Liver (tissue), 6 donors: ENCODE measurements at regions not wholly inside any gene's neighbourhood (a gene's known extent, or its start where the extent isn't known, plus 50 kb on each side); places are given as distances from the start of the nearest gene placed in this dataset.
"Not testable (repeated sequence)": the region's sequence is repeated elsewhere in the genome, so short reads cannot be mapped to it uniquely, and the experiment has no call there.

Experiments
- DNase-seq: peaks from one replicate; pipeline ENCODE4 v3.0.0-alpha.2; 2017; ENCODE audit warnings: low spot score
- H3K27ac ChIP-seq, 2 donors: one replicate each; pipeline ENCODE4 v1.7.0; 2013; ENCODE audit warnings: inconsistent platforms in 2 of 2, low read length in 2 of 2, control low read depth in 1 of 2, low read depth in 1 of 2, mild to moderate bottlenecking in 1 of 2
- H3K27me3 ChIP-seq, 4 donors: one replicate each; pipeline versions ENCODE4 v1.6.1 to v1.7.0; 2013; ENCODE audit warnings: low read length in 3 of 4, inconsistent platforms in 1 of 4, mild to moderate bottlenecking in 1 of 4, moderate library complexity in 1 of 4; ENCODE audit not compliant: control insufficient read depth in 4 of 4, insufficient read depth in 4 of 4
- H3K36me3 ChIP-seq, 4 donors: one replicate each; pipeline versions ENCODE4 v1.6.1 to v1.7.0; 2013; ENCODE audit warnings: low read length in 3 of 4, mild to moderate bottlenecking in 3 of 4, low read depth in 1 of 4, moderate library complexity in 1 of 4; ENCODE audit not compliant: control insufficient read depth in 4 of 4, insufficient read depth in 3 of 4
- H3K4me1 ChIP-seq, 4 donors: one replicate each; pipeline versions ENCODE4 v1.6.1 to v1.7.0; 2013; ENCODE audit warnings: low read length in 3 of 4, mild to moderate bottlenecking in 3 of 4, moderate library complexity in 1 of 4; ENCODE audit not compliant: control insufficient read depth in 4 of 4, insufficient read depth in 4 of 4
- H3K4me3 ChIP-seq, 3 donors: one replicate each; pipeline versions ENCODE4 v1.6.1 to v1.7.0; 2013; ENCODE audit warnings: low read length in 3 of 3, control low read depth in 1 of 3, low read depth in 1 of 3, mild to moderate bottlenecking in 1 of 3
- H3K9ac ChIP-seq, 2 donors: one replicate each; pipeline ENCODE4 v1.7.0; 2013; ENCODE audit warnings: low read length in 2 of 2, mild to moderate bottlenecking in 2 of 2, moderate library complexity in 2 of 2, control low read depth in 1 of 2, low read depth in 1 of 2
- H3K9me3 ChIP-seq, 4 donors: one replicate each; pipeline versions ENCODE4 v1.6.1 to v1.7.0; 2013; ENCODE audit warnings: low read length in 3 of 4; ENCODE audit not compliant: control insufficient read depth in 4 of 4
- WGBS: extraction: QIAGEN DNeasy Blood & Tissue Kit; methylation state at CpG from one replicate; pipeline ENCODE4 v1.1.7; 2013; 5-methylcytosine and 5-hydroxymethylcytosine counted together
- donor health status: healthy.
- donor health status: healthy.
- donor health status: healthy.

- DNase-seq: not testable (repeated sequence)
- 20% methylated on average over 1 of the region's 2 CpGs for WGBS
These were observed 127.4 kb downstream of the POTEH start for GRCh38 chr22:15817264-15817663.

GRCh38 chr22:15819886-15820285 lies 130.1 kb downstream of the POTEH start:
- not testable (repeated sequence) for H3K27me3 ChIP-seq, H3K9ac ChIP-seq

More at GRCh38 chr22:15817264-15817663, 127.4 kb downstream of the POTEH start:
- not testable (repeated sequence) for H3K9ac ChIP-seq, H3K27ac ChIP-seq, H3K4me1 ChIP-seq, H3K4me3 ChIP-seq, H3K36me3 ChIP-seq, H3K27me3 ChIP-seq, H3K9me3 ChIP-seq

GRCh38 chr22:15821088-15821487 lies 131.3 kb downstream of the POTEH start:
- not testable (repeated sequence) for H3K4me1 ChIP-seq, H3K27me3 ChIP-seq, H3K4me3 ChIP-seq, DNase-seq, H3K27ac ChIP-seq, H3K9ac ChIP-seq, H3K36me3 ChIP-seq, H3K9me3 ChIP-seq
- WGBS: 57% methylated on average over 10 of the region's 32 CpGs

More at GRCh38 chr22:15819886-15820285, 130.1 kb downstream of the POTEH start:
- DNase-seq, H3K9me3 ChIP-seq, H3K4me3 ChIP-seq, H3K36me3 ChIP-seq, H3K4me1 ChIP-seq, H3K27ac ChIP-seq: not testable (repeated sequence)
- 74% methylated on average over 13 of the region's 33 CpGs for WGBS

- not testable (repeated sequence) for H3K4me1 ChIP-seq, H3K9me3 ChIP-seq, H3K27me3 ChIP-seq, H3K36me3 ChIP-seq, DNase-seq, H3K27ac ChIP-seq, H3K4me3 ChIP-seq, H3K9ac ChIP-seq
- 86% methylated on average over 8 of the region's 22 CpGs for WGBS
These were observed 132.2 kb downstream of the POTEH start for GRCh38 chr22:15822001-15822400.

GRCh38 chr22:15823178-15823577 lies 133.4 kb downstream of the POTEH start:
- WGBS: 60% methylated on average over 4 of the region's 12 CpGs
- H3K36me3 ChIP-seq, H3K9me3 ChIP-seq, H3K9ac ChIP-seq, H3K27me3 ChIP-seq, H3K27ac ChIP-seq, DNase-seq, H3K4me3 ChIP-seq, H3K4me1 ChIP-seq: not testable (repeated sequence)

GRCh38 chr22:15832235-15832634 lies 142.4 kb downstream of the POTEH start:
- 61% methylated on average over 2 of the region's 2 CpGs for WGBS
- not testable (repeated sequence) for H3K9ac ChIP-seq, H3K36me3 ChIP-seq, H3K27me3 ChIP-seq, H3K27ac ChIP-seq, DNase-seq, H3K4me1 ChIP-seq, H3K9me3 ChIP-seq, H3K4me3 ChIP-seq

- WGBS: 53% methylated on average over 7 of the region's 9 CpGs
- not testable (repeated sequence) for H3K4me1 ChIP-seq, H3K4me3 ChIP-seq
These were observed 145.9 kb downstream of the POTEH start for GRCh38 chr22:15835729-15836128.

GRCh38 chr22:15849772-15850171 lies 159.9 kb downstream of the POTEH start:
- H3K9ac ChIP-seq, H3K36me3 ChIP-seq, H3K4me1 ChIP-seq, DNase-seq, H3K27me3 ChIP-seq, H3K9me3 ChIP-seq, H3K4me3 ChIP-seq, H3K27ac ChIP-seq: not testable (repeated sequence)
- 89% methylated on average over 1 of the region's 1 CpG for WGBS

More at GRCh38 chr22:15835729-15836128, 145.9 kb downstream of the POTEH start:
- not testable (repeated sequence) for H3K27ac ChIP-seq, DNase-seq, H3K9ac ChIP-seq, H3K27me3 ChIP-seq, H3K36me3 ChIP-seq, H3K9me3 ChIP-seq

GRCh38 chr22:15853716-15854373 lies 164.0 kb downstream of the POTEH start:
- H3K9me3 ChIP-seq, H3K27me3 ChIP-seq, H3K4me3 ChIP-seq, DNase-seq, H3K4me1 ChIP-seq, H3K36me3 ChIP-seq, H3K9ac ChIP-seq, H3K27ac ChIP-seq: not testable (repeated sequence)
- 79% methylated on average over 9 of the region's 23 CpGs for WGBS
